SK-N-SH (cell line): ENCODE measurements at regions not wholly inside any gene's neighbourhood (a gene's known extent, or its start where the extent isn't known, plus 50 kb on each side); places are given as distances from the start of the nearest gene placed in this dataset.

Experiments
- CTCF ChIA-PET: fragments of 300-600, 350-600 bp; formaldehyde crosslinking; extraction: SDS; loops from one replicate; lab custom pipeline; 2021; lab: Yijun Ruan, JAX
- POLR2A ChIA-PET: fragments of 350-600 bp; sonication (Branson Sonifier 250); formaldehyde crosslinking; extraction: SDS; loops from one replicate; lab custom pipeline; 2020; ENCODE audit warnings: antibody characterized with exemption, inconsistent platforms; lab: Yijun Ruan, JAX
- DNase-seq: peaks from one replicate; pipeline ENCODE4 v3.0.0; 2012
- H2AFZ ChIP-seq: fragments of 200-600 bp; sonication (generic); 2 replicates; pipeline ENCODE4 v1.8.1; 2016; ENCODE audit warnings: antibody characterized with exemption, mild to moderate bottlenecking, low read depth
- H3F3A ChIP-seq: fragments of 200-600 bp; sonication (generic); replicated peaks from 2 replicates; pipeline ENCODE3; 2016; ENCODE audit warnings: antibody characterized with exemption, mild to moderate bottlenecking; ENCODE audit not compliant: insufficient read depth
- H3K27ac ChIP-seq, 2 experiments: fragments of 200-500 bp in 1 of 2; fragments of 200-600 bp in 1 of 2; sonication (Bioruptor generic) in 1 of 2; sonication (generic), shearing (Covaris generic) in 1 of 2; 2 replicates each; pipeline versions ENCODE4 v1.5.1 to v1.6.1; 2014 to 2016; ENCODE audit warnings: low read depth in 2 of 2, inconsistent platforms in 1 of 2, low read length in 1 of 2, mild to moderate bottlenecking in 1 of 2, mixed read lengths in 1 of 2
- H3K27me3 ChIP-seq: fragments of 200-600 bp; sonication (generic), shearing (Covaris generic); 2 replicates; pipeline ENCODE4 v1.6.1; 2016; ENCODE audit warnings: mixed run types; ENCODE audit not compliant: insufficient read depth
- H3K36me3 ChIP-seq, 2 experiments: fragments of 200-500 bp in 1 of 2; fragments of 200-600 bp in 1 of 2; sonication (Bioruptor generic) in 1 of 2; sonication (generic) in 1 of 2; replicated peaks in 1 of 2; 2 replicates each; pipeline versions ENCODE3 to v1.5.1; 2014 to 2016; ENCODE audit warnings: low read length in 1 of 2, mild to moderate bottlenecking in 1 of 2; ENCODE audit not compliant: insufficient read depth in 2 of 2, control insufficient read depth in 1 of 2
- H3K4me1 ChIP-seq, 2 experiments: fragments of 200-500 bp in 1 of 2; fragments of 200-600 bp in 1 of 2; sonication (Bioruptor generic) in 1 of 2; sonication (generic), shearing (Covaris generic) in 1 of 2; 2 replicates each; pipeline versions ENCODE4 v1.5.1 to v1.6.1; 2014 to 2016; ENCODE audit warnings: low read depth in 1 of 2, low read length in 1 of 2, mixed run types in 1 of 2; ENCODE audit not compliant: insufficient read depth in 2 of 2, control insufficient read depth in 1 of 2
- H3K4me2 ChIP-seq: fragments of 200-600 bp; sonication (generic), shearing (Covaris generic); 2 replicates; pipeline ENCODE4 v1.6.1; 2017; ENCODE audit warnings: mixed run types
- H3K4me3 ChIP-seq, 2 experiments: fragments of 200-500 bp in 1 of 2; fragments of 200-600 bp in 1 of 2; sonication (Bioruptor generic) in 1 of 2; sonication (generic), shearing (Covaris generic) in 1 of 2; 2 replicates each; pipeline versions ENCODE4 v1.5.1 to v1.8.1; 2014 to 2016; ENCODE audit warnings: low read depth in 2 of 2, inconsistent platforms in 1 of 2, low read length in 1 of 2, mild to moderate bottlenecking in 1 of 2, mixed read lengths in 1 of 2, moderate library complexity in 1 of 2
- H3K79me2 ChIP-seq: fragments of 200-600 bp; sonication (generic); 2 replicates; pipeline ENCODE4 v1.8.1; 2017; ENCODE audit warnings: mild to moderate bottlenecking; ENCODE audit not compliant: insufficient read depth
- H3K9ac ChIP-seq: fragments of 200-600 bp; sonication (generic); 2 replicates; pipeline ENCODE4 v1.6.1; 2017; ENCODE audit warnings: mixed run types
- H3K9me2 ChIP-seq: fragments of 200-600 bp; sonication (generic); 2 replicates; pipeline ENCODE4 v1.6.1; 2017; ENCODE audit warnings: mixed run types
- H3K9me3 ChIP-seq: fragments of 200-600 bp; sonication (generic); 2 replicates; pipeline ENCODE4 v1.6.1; 2017; ENCODE audit warnings: mixed run types, mild to moderate bottlenecking, moderate library complexity
- H4K20me1 ChIP-seq: fragments of 200-600 bp; sonication (generic); 2 replicates; pipeline ENCODE4 v1.6.1; 2017; ENCODE audit warnings: mild to moderate bottlenecking, mixed run types; ENCODE audit not compliant: insufficient read depth
- EP300 ChIP-seq, 2 experiments: IDR thresholded peaks; 2 replicates each; pipeline versions ENCODE4 v1.4.0 to v1.6.1; 2012; ENCODE audit warnings: borderline replicate concordance in 1 of 2, low read depth in 1 of 2, low read length in 1 of 2
- EZH2phosphoT487 ChIP-seq: fragments of 200-600 bp; sonication (generic); IDR thresholded peaks from 2 replicates; pipeline ENCODE4 v1.6.1; 2017; ENCODE audit warnings: low read depth, mixed run types, mild to moderate bottlenecking, antibody characterized with exemption, moderate library complexity, borderline replicate concordance
- FOXJ3 ChIP-seq: sonication (generic); formaldehyde crosslinking; IDR thresholded peaks from 2 replicates; pipeline ENCODE4 v1.5.1; 2020; ENCODE audit warnings: mild to moderate bottlenecking, missing genetic modification reagents
- GABPA ChIP-seq: IDR thresholded peaks from 2 replicates; pipeline ENCODE4 v1.4.0; 2012; ENCODE audit warnings: low read depth, mild to moderate bottlenecking
- NRF1 ChIP-seq: IDR thresholded peaks from 2 replicates; pipeline ENCODE4 v1.6.1; 2012; ENCODE audit warnings: low read depth, mild to moderate bottlenecking, low read length
- TAF1 ChIP-seq: IDR thresholded peaks from 2 replicates; pipeline ENCODE4 v1.6.1; 2012; ENCODE audit warnings: low read depth, mild to moderate bottlenecking, low read length, moderate library complexity, borderline replicate concordance
- TCF12 ChIP-seq: IDR thresholded peaks from 2 replicates; pipeline ENCODE4 v1.4.0; 2012
- YY1 ChIP-seq: IDR thresholded peaks from 2 replicates; pipeline ENCODE4 v1.4.0; 2012; ENCODE audit warnings: low read depth, mild to moderate bottlenecking
- WGBS: methylation state at CpG from one replicate; pipeline ENCODE4 v1.1.6; 2017; ENCODE audit warnings: low lambda C conversion rate; 5-methylcytosine and 5-hydroxymethylcytosine counted together
- TF ChIP-seq, protein P1 (sequence below): IDR thresholded peaks from 2 replicates; pipeline ENCODE4 v1.6.1; 2012; ENCODE audit warnings: mild to moderate bottlenecking, low read depth, low read length, moderate library complexity
- TF ChIP-seq, protein P2 (sequence below): IDR thresholded peaks from 2 replicates; pipeline ENCODE4 v1.4.0; 2012; ENCODE audit warnings: low read depth, borderline replicate concordance

DNA sequence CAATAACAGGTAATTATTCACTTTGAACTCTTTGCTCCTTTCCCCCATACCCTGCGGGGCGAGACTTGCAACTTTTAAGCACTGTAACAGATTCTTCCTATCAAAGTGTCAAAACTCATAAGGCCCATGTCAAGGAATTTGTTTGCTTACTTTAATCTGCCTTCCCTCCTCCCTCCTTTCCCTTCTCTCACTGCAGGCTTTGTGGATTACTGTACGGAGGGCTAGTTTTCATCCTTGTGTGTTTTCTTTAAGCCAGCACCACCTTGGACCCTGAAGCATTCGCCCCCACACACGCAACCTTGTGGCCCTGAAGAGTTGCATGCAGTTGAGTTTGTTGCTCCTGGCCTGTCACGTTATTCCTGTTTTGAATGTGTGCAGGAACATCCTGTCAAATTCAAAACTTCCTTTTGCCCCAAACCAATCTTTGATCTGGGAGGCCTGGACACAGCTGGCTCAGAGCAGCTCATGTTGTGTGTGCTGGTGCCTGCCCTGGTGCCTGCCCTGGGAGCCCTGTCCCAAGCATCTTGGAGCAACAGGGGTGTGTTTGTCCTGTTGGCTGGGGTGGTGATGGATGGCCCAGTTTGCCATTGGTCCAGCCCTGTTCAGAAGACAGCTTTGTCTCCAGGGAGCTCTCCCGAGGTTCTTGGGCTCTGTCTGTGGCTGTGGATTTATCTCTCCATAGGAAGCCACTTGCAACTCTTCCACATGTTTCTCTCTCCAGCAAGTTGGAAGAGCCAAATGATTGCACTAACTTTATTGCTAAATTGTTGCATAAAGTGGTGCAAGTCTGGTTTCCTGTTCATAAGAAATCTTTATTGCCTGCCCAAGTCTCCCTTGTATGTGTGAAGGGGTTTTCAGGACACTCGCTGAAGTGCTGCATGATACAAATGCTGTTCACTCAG is 199.6 kb downstream of the VAPA start:
- Histone ChIP-seq H3K9ac (no peak overlapping the region), H3K4me2 (no peak overlapping the region), H3K36me3 (no peaks in the 10 kb centered on the region), H4K20me1 (no peaks in the 10 kb centered on the region), H3K9me3 (no peaks in the 10 kb centered on the region), H3K9me2 (0 out of 2 replicates have a peak, but pooled peaks cover 2% of the 10 kb centered on the region), H3K27me3 (no peaks in the 10 kb centered on the region; the same call in 1 of the 2 replicates), H3K79me2 (no peaks in the 10 kb centered on the region), H3K4me3 (no peak overlapping the region), H3F3A (no peaks in the 10 kb centered on the region), H3K4me1 (no peaks in the 10 kb centered on the region; a peak in 1 of 4 replicates), H2AFZ (no peak overlapping the region), H3K27ac (no peak overlapping the region)
- WGBS: 40% methylated on average over 8 of the region's 8 CpGs
- CTCF ChIA-PET: interaction anchor here (1.4 kb wide), 1 partner anchor 16 kb away, joined by 3 read pairs; no protein-coding TSS in a partner anchor
- TF ChIP-seq, protein P1, sequence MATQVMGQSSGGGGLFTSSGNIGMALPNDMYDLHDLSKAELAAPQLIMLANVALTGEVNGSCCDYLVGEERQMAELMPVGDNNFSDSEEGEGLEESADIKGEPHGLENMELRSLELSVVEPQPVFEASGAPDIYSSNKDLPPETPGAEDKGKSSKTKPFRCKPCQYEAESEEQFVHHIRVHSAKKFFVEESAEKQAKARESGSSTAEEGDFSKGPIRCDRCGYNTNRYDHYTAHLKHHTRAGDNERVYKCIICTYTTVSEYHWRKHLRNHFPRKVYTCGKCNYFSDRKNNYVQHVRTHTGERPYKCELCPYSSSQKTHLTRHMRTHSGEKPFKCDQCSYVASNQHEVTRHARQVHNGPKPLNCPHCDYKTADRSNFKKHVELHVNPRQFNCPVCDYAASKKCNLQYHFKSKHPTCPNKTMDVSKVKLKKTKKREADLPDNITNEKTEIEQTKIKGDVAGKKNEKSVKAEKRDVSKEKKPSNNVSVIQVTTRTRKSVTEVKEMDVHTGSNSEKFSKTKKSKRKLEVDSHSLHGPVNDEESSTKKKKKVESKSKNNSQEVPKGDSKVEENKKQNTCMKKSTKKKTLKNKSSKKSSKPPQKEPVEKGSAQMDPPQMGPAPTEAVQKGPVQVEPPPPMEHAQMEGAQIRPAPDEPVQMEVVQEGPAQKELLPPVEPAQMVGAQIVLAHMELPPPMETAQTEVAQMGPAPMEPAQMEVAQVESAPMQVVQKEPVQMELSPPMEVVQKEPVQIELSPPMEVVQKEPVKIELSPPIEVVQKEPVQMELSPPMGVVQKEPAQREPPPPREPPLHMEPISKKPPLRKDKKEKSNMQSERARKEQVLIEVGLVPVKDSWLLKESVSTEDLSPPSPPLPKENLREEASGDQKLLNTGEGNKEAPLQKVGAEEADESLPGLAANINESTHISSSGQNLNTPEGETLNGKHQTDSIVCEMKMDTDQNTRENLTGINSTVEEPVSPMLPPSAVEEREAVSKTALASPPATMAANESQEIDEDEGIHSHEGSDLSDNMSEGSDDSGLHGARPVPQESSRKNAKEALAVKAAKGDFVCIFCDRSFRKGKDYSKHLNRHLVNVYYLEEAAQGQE: no peak
- DNase-seq: no peak
- POLR2A ChIA-PET: no interaction called here

DNA sequence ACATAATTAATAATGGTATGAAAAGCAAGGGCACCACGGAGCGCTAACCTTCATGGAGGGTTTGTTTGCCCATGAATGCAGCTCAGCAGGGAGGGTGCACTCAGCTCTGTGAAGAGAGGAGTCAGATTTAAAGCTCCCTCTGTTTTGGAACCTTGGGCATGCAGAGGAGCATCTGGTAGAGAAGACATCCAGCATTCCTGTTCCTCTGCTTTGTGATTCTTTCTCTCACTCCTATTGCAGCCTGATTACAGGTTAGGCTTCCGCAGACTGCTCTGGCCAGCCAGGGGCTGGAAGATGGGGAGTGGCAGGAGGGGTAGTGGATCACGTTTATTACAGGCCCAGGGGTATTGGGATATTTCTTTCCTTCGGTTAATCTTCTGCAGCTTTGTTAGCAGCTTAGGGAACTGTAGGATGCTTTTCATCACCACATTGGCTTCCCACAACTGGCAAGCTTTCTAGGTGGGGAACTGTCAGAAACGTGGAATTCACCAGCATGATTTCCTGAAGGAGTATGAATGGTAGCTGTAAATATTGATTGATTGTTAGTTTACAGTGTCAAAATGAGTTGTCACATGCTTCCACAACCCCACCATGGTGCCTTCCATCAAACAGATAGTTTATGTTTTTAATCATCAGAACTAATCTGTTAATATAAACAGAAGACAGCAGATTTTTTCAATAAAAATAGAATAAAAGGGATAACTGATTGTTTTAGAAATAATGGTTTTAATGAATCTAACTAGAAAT is 201.1 kb downstream of the VAPA start:
- no peaks in the 10 kb centered on the region for H3K36me3 ChIP-seq
- H3K4me3 ChIP-seq: no peak overlapping the region
- H3K27me3 ChIP-seq: no peaks in the 10 kb centered on the region; the same call in 1 of the 2 replicates
- no peaks in the 10 kb centered on the region for H4K20me1 ChIP-seq
- H3K79me2 ChIP-seq: no peaks in the 10 kb centered on the region
- H3F3A ChIP-seq: no peaks in the 10 kb centered on the region
- no peak overlapping the region for H3K27ac ChIP-seq
- POLR2A ChIA-PET: no interaction called here
- H3K4me2 ChIP-seq: no peak overlapping the region
- no peak for DNase-seq
- 51% methylated on average over 6 of the region's 6 CpGs for WGBS
- H3K9ac ChIP-seq: no peak overlapping the region
- 0 out of 2 replicates have a peak, but pooled peaks cover 2% of the 10 kb centered on the region for H3K9me2 ChIP-seq
- H3K9me3 ChIP-seq: 0 out of 2 replicates have a peak, but pooled peaks cover 3% of the 10 kb centered on the region
- no peak overlapping the region for H2AFZ ChIP-seq
- H3K4me1 ChIP-seq: no peaks in the 10 kb centered on the region; a peak in 1 of 4 replicates
- TF ChIP-seq YY1 (no peak), FOXJ3 (CRISPR knock-in tag) (no peak), EZH2phosphoT487 (no peak), TAF1 (no peak), NRF1 (no peak), TCF12 (no peak), EP300 (IDR thresholded peaks at IDR 0.05; ENCODE audit: borderline replicate concordance in 1 of 2, low read depth in 1 of 2, low read length in 1 of 2) (no peak), GABPA (no peak)
- TF ChIP-seq, protein P2, sequence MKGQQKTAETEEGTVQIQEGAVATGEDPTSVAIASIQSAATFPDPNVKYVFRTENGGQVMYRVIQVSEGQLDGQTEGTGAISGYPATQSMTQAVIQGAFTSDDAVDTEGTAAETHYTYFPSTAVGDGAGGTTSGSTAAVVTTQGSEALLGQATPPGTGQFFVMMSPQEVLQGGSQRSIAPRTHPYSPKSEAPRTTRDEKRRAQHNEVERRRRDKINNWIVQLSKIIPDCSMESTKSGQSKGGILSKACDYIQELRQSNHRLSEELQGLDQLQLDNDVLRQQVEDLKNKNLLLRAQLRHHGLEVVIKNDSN: no peak
- CTCF ChIA-PET: interaction anchor here (1.0 to 1.2 kb wide), 4 partner anchors 14 to 845 kb away, joined by 3 to 4 read pairs (median 4); no protein-coding TSS in a partner anchor
